Naive thymus-derived CD8-positive, alpha-beta T cell (primary cell): ENCODE measurements at regions not wholly inside any gene's neighbourhood (a gene's known extent, or its start where the extent isn't known, plus 50 kb on each side); places are given as distances from the start of the nearest gene placed in this dataset.
A peak's percentile ranks its signal among the peaks of the same experiment; 100 is the strongest.
"Not testable (repeated sequence)": the region's sequence is repeated elsewhere in the genome, so short reads cannot be mapped to it uniquely, and the experiment has no call there.

Experiments
- ATAC-seq, 2 donors: fragments of 150-1000 bp; cut with Tn5 transposase in 1 of 2; sonication (Bioruptor Pico), chemical (Tn5 transposase) in 1 of 2; 1 replicate in 1 of 2; 2 replicates in 1 of 2; pipeline ENCODE4 v1.10.0; 2021; ENCODE audit warnings: mild to moderate bottlenecking in 2 of 2, moderate library complexity in 2 of 2
- POLR2A ChIA-PET: fragments of 350-600 bp; sonication (Branson Sonifier 250); formaldehyde crosslinking; loops from one replicate; lab custom pipeline; 2021; ENCODE audit warnings: antibody characterized with exemption; lab: Charles Lee
- DNase-seq, 10 donors: peaks; one replicate each; pipeline versions ENCODE4 v3.0.0 to v3.0.0-alpha.2; 2020 to 2022
- H3K27ac Mint-ChIP-seq, 10 donors: one replicate each; pipeline ENCODE4 v1.8.0; 2020 to 2022; ENCODE audit warnings: mild to moderate bottlenecking in 10 of 10, mixed read lengths in 10 of 10, moderate library complexity in 4 of 10, inconsistent platforms in 1 of 10
- H3K27me3 Mint-ChIP-seq, 5 donors: one replicate each; pipeline ENCODE4 v1.8.0; 2021 to 2022; ENCODE audit warnings: mixed read lengths in 5 of 5
- H3K36me3 Mint-ChIP-seq, 3 donors: one replicate each; pipeline ENCODE4 v1.8.0; 2020 to 2022; ENCODE audit warnings: mixed read lengths in 3 of 3, mild to moderate bottlenecking in 2 of 3, inconsistent platforms in 1 of 3
- H3K4me1 Mint-ChIP-seq, 4 donors: one replicate each; pipeline ENCODE4 v1.8.0; 2021 to 2022; ENCODE audit warnings: mixed read lengths in 4 of 4
- H3K4me3 Mint-ChIP-seq, 10 donors: one replicate each; pipeline ENCODE4 v1.8.0; 2020 to 2022; ENCODE audit warnings: mild to moderate bottlenecking in 10 of 10, mixed read lengths in 10 of 10, moderate library complexity in 6 of 10, inconsistent platforms in 1 of 10
- H3K9me3 Mint-ChIP-seq, 9 donors: one replicate each; pipeline ENCODE4 v1.8.0; 2020 to 2022; ENCODE audit warnings: mixed read lengths in 9 of 9, mild to moderate bottlenecking in 3 of 9, inconsistent platforms in 1 of 9, moderate library complexity in 1 of 9

GRCh38 chr15:77890911-77891801 is 186.4 kb downstream of the TBC1D2B start:
- DNase-seq: peak in 1 of 10 donors; percentile 51
- ATAC-seq, H3K36me3 Mint-ChIP-seq, POLR2A ChIA-PET, H3K9me3 Mint-ChIP-seq, H3K4me1 Mint-ChIP-seq, H3K4me3 Mint-ChIP-seq: not testable (repeated sequence)
- H3K27me3 Mint-ChIP-seq: peaks cover 0 to 12% (median 5%) of the 10 kb centered on the region in 5 donors
- H3K27ac Mint-ChIP-seq: peak overlapping the region in 1 of 10 donors; percentile 48

GRCh38 chr15:77889828-77890725 is 187.4 kb downstream of the TBC1D2B start:
- ATAC-seq, POLR2A ChIA-PET, H3K4me3 Mint-ChIP-seq, H3K9me3 Mint-ChIP-seq, H3K27ac Mint-ChIP-seq, H3K36me3 Mint-ChIP-seq, H3K4me1 Mint-ChIP-seq, H3K27me3 Mint-ChIP-seq: not testable (repeated sequence)
- peak in 1 of 10 donors; percentile 54 for DNase-seq

GRCh38 chr15:77889009-77889806 is 188.3 kb downstream of the TBC1D2B start:
- POLR2A ChIA-PET: no interaction called here
- peaks cover 0 to 2% (median 0%) of the 10 kb centered on the region in 5 donors for H3K27me3 Mint-ChIP-seq
- peak overlapping the region in 1 of 10 donors; percentile 29 for H3K27ac Mint-ChIP-seq
- no peak overlapping the region for H3K4me3 Mint-ChIP-seq
- H3K9me3 Mint-ChIP-seq: no peaks in the 10 kb centered on the region
- ATAC-seq (no peak), DNase-seq (no peak)
- peaks cover 0 to 2% (median 0%) of the 10 kb centered on the region in 4 donors for H3K4me1 Mint-ChIP-seq
- H3K36me3 Mint-ChIP-seq: no peaks in the 10 kb centered on the region

- H3K4me1 Mint-ChIP-seq, ATAC-seq, H3K36me3 Mint-ChIP-seq, POLR2A ChIA-PET, H3K4me3 Mint-ChIP-seq, DNase-seq, H3K27ac Mint-ChIP-seq, H3K27me3 Mint-ChIP-seq, H3K9me3 Mint-ChIP-seq: not testable (repeated sequence)
These were observed 189.7 kb downstream of the TBC1D2B start for GRCh38 chr15:77887563-77888429.

- Mint-ChIP-seq H3K27me3 (peaks cover 0 to under 1% (median 0%) of the 10 kb centered on the region in 5 donors), H3K9me3 (no peaks in the 10 kb centered on the region), H3K36me3 (no peaks in the 10 kb centered on the region), H3K4me3 (no peak overlapping the region), H3K27ac (no peak overlapping the region), H3K4me1 (peaks cover 0 to 2% (median 0%) of the 10 kb centered on the region in 4 donors)
- DNase-seq: no peak
- POLR2A ChIA-PET: no interaction called here
- no peak for ATAC-seq
These were observed 190.6 kb downstream of the TBC1D2B start for GRCh38 chr15:77886805-77887448.

GRCh38 chr15:77885877-77886500 is 191.5 kb downstream of the TBC1D2B start:
- H3K27ac Mint-ChIP-seq, H3K4me1 Mint-ChIP-seq, H3K9me3 Mint-ChIP-seq, ATAC-seq, POLR2A ChIA-PET, H3K27me3 Mint-ChIP-seq, H3K4me3 Mint-ChIP-seq, DNase-seq, H3K36me3 Mint-ChIP-seq: not testable (repeated sequence)

- H3K4me1 Mint-ChIP-seq, H3K36me3 Mint-ChIP-seq, H3K27ac Mint-ChIP-seq, H3K9me3 Mint-ChIP-seq, POLR2A ChIA-PET, H3K27me3 Mint-ChIP-seq, DNase-seq, ATAC-seq, H3K4me3 Mint-ChIP-seq: not testable (repeated sequence)
These were observed 194.5 kb downstream of the TBC1D2B start for GRCh38 chr15:77883012-77883411.

- H3K36me3 Mint-ChIP-seq: no peaks in the 10 kb centered on the region
- ATAC-seq (no peak), DNase-seq (no peak)
- no peaks in the 10 kb centered on the region for H3K9me3 Mint-ChIP-seq
- H3K4me1 Mint-ChIP-seq: no peaks in the 10 kb centered on the region
- H3K4me3 Mint-ChIP-seq: no peak overlapping the region
- no peak overlapping the region for H3K27ac Mint-ChIP-seq
- peaks cover 0 to 1% (median 0%) of the 10 kb centered on the region in 5 donors for H3K27me3 Mint-ChIP-seq
- POLR2A ChIA-PET: no interaction called here
These were observed 195.6 kb downstream of the TBC1D2B start for GRCh38 chr15:77881950-77882349.

GRCh38 chr15:77881535-77881934 is 196.0 kb downstream of the TBC1D2B start:
- H3K4me3 Mint-ChIP-seq, H3K27me3 Mint-ChIP-seq, H3K27ac Mint-ChIP-seq, H3K4me1 Mint-ChIP-seq, DNase-seq, ATAC-seq, POLR2A ChIA-PET, H3K36me3 Mint-ChIP-seq, H3K9me3 Mint-ChIP-seq: not testable (repeated sequence)

GRCh38 chr15:77879466-77879865 is 198.0 kb downstream of the TBC1D2B start:
- H3K27ac Mint-ChIP-seq, H3K9me3 Mint-ChIP-seq, ATAC-seq, POLR2A ChIA-PET, H3K27me3 Mint-ChIP-seq, DNase-seq, H3K4me3 Mint-ChIP-seq, H3K36me3 Mint-ChIP-seq, H3K4me1 Mint-ChIP-seq: not testable (repeated sequence)

GRCh38 chr15:77877869-77878577 is 199.5 kb downstream of the TBC1D2B start:
- H3K36me3 Mint-ChIP-seq: no peaks in the 10 kb centered on the region
- no peak overlapping the region for H3K4me3 Mint-ChIP-seq
- no peak overlapping the region for H3K27ac Mint-ChIP-seq
- peaks cover 0 to 1% (median 0%) of the 10 kb centered on the region in 9 donors for H3K9me3 Mint-ChIP-seq
- H3K27me3 Mint-ChIP-seq: peaks cover 0 to 3% (median 0%) of the 10 kb centered on the region in 5 donors
- ATAC-seq: no peak
- POLR2A ChIA-PET: no interaction called here
- no peak for DNase-seq
- H3K4me1 Mint-ChIP-seq: no peaks in the 10 kb centered on the region
